Vagina (tissue), 2 donors: ENCODE measurements at regions not wholly inside any gene's neighbourhood (a gene's known extent, or its start where the extent isn't known, plus 50 kb on each side); places are given as distances from the start of the nearest gene placed in this dataset.

ENCODE experiments used
- POLR2A ChIP-seq, 2 donors: fragments of 450-650 bp; IDR thresholded peaks; one replicate each; pipeline ENCODE4 v1.6.1; 2017; ENCODE audit warnings: antibody characterized with exemption in 2 of 2, mild to moderate bottlenecking in 2 of 2, moderate library complexity in 2 of 2
- TF ChIP-seq, protein P1 (sequence below), 3 experiments: fragments of 450-650 bp in 2 of 3; fragments of 200-600 bp in 1 of 3; sonication (generic) in 1 of 3; IDR thresholded peaks; one replicate each; pipeline ENCODE4 v1.5.1; 2017 to 2019; ENCODE audit warnings: antibody characterized with exemption in 3 of 3, mild to moderate bottlenecking in 2 of 3, moderate library complexity in 2 of 3

GRCh38 chr1:22383526-22384294, 67.9 kb upstream of the ZBTB40 start:
- no peak for TF ChIP-seq POLR2A (IDR thresholded peaks at IDR 0.05)
- TF ChIP-seq, protein P1, sequence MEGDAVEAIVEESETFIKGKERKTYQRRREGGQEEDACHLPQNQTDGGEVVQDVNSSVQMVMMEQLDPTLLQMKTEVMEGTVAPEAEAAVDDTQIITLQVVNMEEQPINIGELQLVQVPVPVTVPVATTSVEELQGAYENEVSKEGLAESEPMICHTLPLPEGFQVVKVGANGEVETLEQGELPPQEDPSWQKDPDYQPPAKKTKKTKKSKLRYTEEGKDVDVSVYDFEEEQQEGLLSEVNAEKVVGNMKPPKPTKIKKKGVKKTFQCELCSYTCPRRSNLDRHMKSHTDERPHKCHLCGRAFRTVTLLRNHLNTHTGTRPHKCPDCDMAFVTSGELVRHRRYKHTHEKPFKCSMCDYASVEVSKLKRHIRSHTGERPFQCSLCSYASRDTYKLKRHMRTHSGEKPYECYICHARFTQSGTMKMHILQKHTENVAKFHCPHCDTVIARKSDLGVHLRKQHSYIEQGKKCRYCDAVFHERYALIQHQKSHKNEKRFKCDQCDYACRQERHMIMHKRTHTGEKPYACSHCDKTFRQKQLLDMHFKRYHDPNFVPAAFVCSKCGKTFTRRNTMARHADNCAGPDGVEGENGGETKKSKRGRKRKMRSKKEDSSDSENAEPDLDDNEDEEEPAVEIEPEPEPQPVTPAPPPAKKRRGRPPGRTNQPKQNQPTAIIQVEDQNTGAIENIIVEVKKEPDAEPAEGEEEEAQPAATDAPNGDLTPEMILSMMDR (IDR thresholded peaks at IDR 0.05): no peak
